Stomach (tissue), 8 donors: ENCODE measurements at regions not wholly inside any gene's neighbourhood (a gene's known extent, or its start where the extent isn't known, plus 50 kb on each side); places are given as distances from the start of the nearest gene placed in this dataset.
A peak's percentile ranks its signal among the peaks of the same experiment; 100 is the strongest.

Experiments
- DNase-seq, 2 donors: peaks; one replicate each; pipeline versions ENCODE4 v3.0.0 to v3.0.0-alpha.2; 2013 to 2019
- H3K27ac ChIP-seq, 5 donors: fragments of 200-600 bp in 4 of 5; sonication (generic) in 4 of 5; one replicate each; pipeline ENCODE4 v1.5.1; 2013 to 2019; ENCODE audit warnings: mild to moderate bottlenecking in 1 of 5, moderate library complexity in 1 of 5
- H3K27me3 ChIP-seq, 3 donors: fragments of 200-600 bp; sonication (generic); one replicate each; pipeline ENCODE4 v1.5.1; 2017 to 2019; ENCODE audit warnings: mixed run types in 1 of 3
- H3K36me3 ChIP-seq, 4 donors: fragments of 200-600 bp; sonication (generic); 1 replicate in 3 of 4; 2 replicates in 1 of 4; pipeline ENCODE4 v1.5.1; 2016 to 2019
- H3K4me1 ChIP-seq, 4 donors: fragments of 200-600 bp; sonication (generic); one replicate each; pipeline ENCODE4 v1.5.1; 2016 to 2019
- H3K4me3 ChIP-seq, 4 donors: fragments of 200-600 bp; sonication (generic) in 3 of 4; one replicate each; pipeline ENCODE4 v1.5.1; 2016 to 2019; ENCODE audit warnings: mild to moderate bottlenecking in 1 of 4
- H3K9me3 ChIP-seq, 4 donors: fragments of 200-600 bp; sonication (generic); one replicate each; pipeline ENCODE4 v1.5.1; 2016 to 2019
- CTCF ChIP-seq, 7 experiments: fragments of 450-650 bp in 4 of 7; fragments of 200-600 bp in 3 of 7; sonication (generic) in 3 of 7; IDR thresholded peaks; one replicate each; pipeline ENCODE4 v1.5.1; 2016 to 2019; ENCODE audit warnings: antibody characterized with exemption in 7 of 7, control low read depth in 2 of 7, mild to moderate bottlenecking in 1 of 7
- EP300 ChIP-seq: sonication (generic); formaldehyde crosslinking; IDR thresholded peaks from one replicate; pipeline ENCODE4 v1.6.1; 2017; ENCODE audit warnings: antibody characterized with exemption
- POLR2A ChIP-seq, 4 donors: fragments of 450-650 bp; IDR thresholded peaks; one replicate each; pipeline ENCODE4 v1.6.1; 2016; ENCODE audit warnings: antibody characterized with exemption in 4 of 4, control low read depth in 2 of 4, mild to moderate bottlenecking in 1 of 4, moderate library complexity in 1 of 4
- POLR2AphosphoS5 ChIP-seq, 3 donors: sonication (generic); formaldehyde crosslinking; IDR thresholded peaks; one replicate each; pipeline ENCODE4 v1.6.1; 2016; ENCODE audit warnings: antibody characterized with exemption in 3 of 3
- WGBS, 5 donors: extraction: QIAGEN DNeasy Blood & Tissue Kit in 3 of 5; methylation state at CpG; one replicate each; pipeline versions ENCODE4 v1.1.5 to v1.1.7; 2013 to 2018; 5-methylcytosine and 5-hydroxymethylcytosine counted together
- intact Hi-C: fragments of 100-400 bp; cut with DNase I; formaldehyde crosslinking; loops from one replicate; pipeline ENCODE4 v1.15.1; 2023; ENCODE audit warnings: low total_unique reads
- donor health status: healthy with polysubstance abuse.
- donor health status: Bipolar disorder and iron deficiency.
- donor health status: healthy.

- H3K4me3 ChIP-seq: no peak overlapping the region
- H3K27me3 ChIP-seq: no peaks in the 10 kb centered on the region
- 61 to 73% (median 69%) methylated on average over 3 of the region's 3 CpGs for WGBS, 5 donors
- no peaks in the 10 kb centered on the region for H3K36me3 ChIP-seq
- no peak overlapping the region for H3K27ac ChIP-seq
- H3K4me1 ChIP-seq: peaks cover 0 to 22% (median 4%) of the 10 kb centered on the region in 4 donors
- intact Hi-C loops: loop anchor here (10.0 kb wide), 1 partner anchor 205 kb away; no protein-coding TSS in a partner anchor
- no peak for TF ChIP-seq POLR2AphosphoS5 (IDR thresholded peaks at IDR 0.05)
- TF ChIP-seq CTCF (IDR thresholded peaks at IDR 0.05): no peak
- DNase-seq: no peak
- no peaks in the 10 kb centered on the region for H3K9me3 ChIP-seq
These were observed 71.5 kb upstream of the ANXA1 start for GRCh38 chr9:73080110-73080694.

- H3K27me3 ChIP-seq: no peaks in the 10 kb centered on the region
- peak in 1 of 2 donors; percentile 32 for DNase-seq
- H3K36me3 ChIP-seq: no peaks in the 10 kb centered on the region
- intact Hi-C loops: no loop called here
- no peaks in the 10 kb centered on the region for H3K9me3 ChIP-seq
- no peak for TF ChIP-seq POLR2A (IDR thresholded peaks at IDR 0.05)
- TF ChIP-seq EP300: no peak
- TF ChIP-seq POLR2AphosphoS5 (IDR thresholded peaks at IDR 0.05): no peak
- TF ChIP-seq CTCF (IDR thresholded peaks at IDR 0.05): no peak
- no peak overlapping the region for H3K27ac ChIP-seq
- no peak overlapping the region for H3K4me3 ChIP-seq
- 33 to 71% (median 46%) methylated on average over 1 of the region's 1 CpG for WGBS, 5 donors
- peaks cover 0 to 22% (median 4%) of the 10 kb centered on the region in 4 donors for H3K4me1 ChIP-seq
These were observed 72.3 kb upstream of the ANXA1 start for GRCh38 chr9:73079326-73079725.

- Histone ChIP-seq H3K9me3 (no peaks in the 10 kb centered on the region), H3K27ac (no peak overlapping the region), H3K4me3 (no peak overlapping the region), H3K36me3 (no peaks in the 10 kb centered on the region), H3K27me3 (no peaks in the 10 kb centered on the region), H3K4me1 (peaks cover 0 to 35% (median 9%) of the 10 kb centered on the region in 4 donors)
- TF ChIP-seq CTCF (IDR thresholded peaks at IDR 0.05) (no peak), POLR2A (IDR thresholded peaks at IDR 0.05) (no peak), POLR2AphosphoS5 (IDR thresholded peaks at IDR 0.05) (no peak), EP300 (no peak)
- no peak for DNase-seq
- intact Hi-C loops: no loop called here
These were observed 74.0 kb upstream of the ANXA1 start for GRCh38 chr9:73077625-73078030.

GRCh38 chr9:73076970-73077369 is 74.7 kb upstream of the ANXA1 start:
- no peaks in the 10 kb centered on the region for H3K27me3 ChIP-seq
- intact Hi-C loops: no loop called here
- H3K4me1 ChIP-seq: peaks cover 0 to 32% (median 9%) of the 10 kb centered on the region in 4 donors
- no peak for TF ChIP-seq EP300
- no peak for TF ChIP-seq CTCF (IDR thresholded peaks at IDR 0.05)
- no peak for TF ChIP-seq POLR2A (IDR thresholded peaks at IDR 0.05)
- no peak for TF ChIP-seq POLR2AphosphoS5 (IDR thresholded peaks at IDR 0.05)
- H3K27ac ChIP-seq: no peak overlapping the region
- no peaks in the 10 kb centered on the region for H3K36me3 ChIP-seq
- no peak overlapping the region for H3K4me3 ChIP-seq
- H3K9me3 ChIP-seq: no peaks in the 10 kb centered on the region
- DNase-seq: no peak
